GM21723 (cell line): ENCODE measurements at regions not wholly inside any gene's neighbourhood (a gene's known extent, or its start where the extent isn't known, plus 50 kb on each side); places are given as distances from the start of the nearest gene placed in this dataset.
"Not testable (repeated sequence)": the region's sequence is repeated elsewhere in the genome, so short reads cannot be mapped to it uniquely, and the experiment has no call there.

Source experiments
- ATAC-seq: cut with Tn5 transposase; IDR thresholded peaks from one replicate; pipeline ENCODE4 v1.9.1; 2021; ENCODE audit warnings: mild to moderate bottlenecking, moderate library complexity; ENCODE audit not compliant: unreplicated experiment

- no peak for ATAC-seq
Measured at GRCh38 chr14:62455446-62455845, 589.8 kb downstream of the KCNH5 start.

- ATAC-seq = no peak
Measured at GRCh38 chr14:62462988-62463387, 582.3 kb downstream of the KCNH5 start.

- no peak for ATAC-seq
Measured at GRCh38 chr14:62468946-62469345, 576.3 kb downstream of the KCNH5 start.

- ATAC-seq = no peak
Measured at GRCh38 chr14:62470935-62471334, 574.3 kb downstream of the KCNH5 start.

- no peak for ATAC-seq
Measured at GRCh38 chr14:62491146-62491545, 554.1 kb downstream of the KCNH5 start.

GRCh38 chr14:62497708-62498107, 547.5 kb downstream of the KCNH5 start:
- ATAC-seq = no peak

- no peak for ATAC-seq
Measured at GRCh38 chr14:62501021-62501750, 544.1 kb downstream of the KCNH5 start.

GRCh38 chr14:62505045-62505444, 540.2 kb downstream of the KCNH5 start:
- no peak for ATAC-seq

- not testable (repeated sequence) for ATAC-seq
Measured at GRCh38 chr14:62521309-62521708, 523.9 kb downstream of the KCNH5 start.

GRCh38 chr14:62528296-62528695, 517.0 kb downstream of the KCNH5 start:
- ATAC-seq = no peak

- no peak for ATAC-seq
Measured at GRCh38 chr14:62532181-62532580, 513.1 kb downstream of the KCNH5 start.

GRCh38 chr14:62546862-62547474, 498.3 kb downstream of the KCNH5 start:
- ATAC-seq = no peak

- no peak for ATAC-seq
Measured at GRCh38 chr14:62557416-62557815, 487.8 kb downstream of the KCNH5 start.

- ATAC-seq = no peak
Measured at GRCh38 chr14:62558451-62558850, 486.8 kb downstream of the KCNH5 start.

GRCh38 chr14:62585247-62585646, 460.0 kb downstream of the KCNH5 start:
- ATAC-seq = no peak

GRCh38 chr14:62592877-62593276, 452.4 kb downstream of the KCNH5 start:
- no peak for ATAC-seq

GRCh38 chr14:62597143-62597542, 448.1 kb downstream of the KCNH5 start:
- ATAC-seq = no peak

- ATAC-seq = no peak
Measured at GRCh38 chr14:62599616-62600385, 445.5 kb downstream of the KCNH5 start.

GRCh38 chr14:62602712-62603111, 442.5 kb downstream of the KCNH5 start:
- ATAC-seq = no peak

- no peak for ATAC-seq
Measured at GRCh38 chr14:62604524-62604923, 440.7 kb downstream of the KCNH5 start.

GRCh38 chr14:62614122-62614521, 431.1 kb downstream of the KCNH5 start:
- no peak for ATAC-seq

- no peak for ATAC-seq
Measured at GRCh38 chr14:62616668-62617067, 428.6 kb downstream of the KCNH5 start.
